ENCODE measurements at regions not wholly inside any gene's neighbourhood (a gene's known extent, or its start where the extent isn't known, plus 50 kb on each side); places are given as distances from the start of the nearest gene placed in this dataset.

- peak in 1 of 2 donors; percentile 18 for DNase-seq
- no peaks in the 10 kb centered on the region for H3K36me3 ChIP-seq (ENCODE audit: control insufficient read depth in 1 of 2, insufficient read depth in 2 of 2, low read length in 2 of 2)
- no peak overlapping the region for H3K4me3 ChIP-seq (ENCODE audit: low read depth, low read length)
- H3K9ac ChIP-seq (ENCODE audit: low read length), result no peak overlapping the region
- no peaks in the 10 kb centered on the region for H3K27me3 ChIP-seq (ENCODE audit: insufficient read depth, low read length)
- H3K9me3 ChIP-seq (ENCODE audit: insufficient read depth, low read depth, low read length), result no peaks in the 10 kb centered on the region
- H2BK12ac ChIP-seq (ENCODE audit: low read length), result no peak overlapping the region
- no peak overlapping the region for H3K18ac ChIP-seq (ENCODE audit: low read length)
- H2BK5ac ChIP-seq (ENCODE audit: low read depth, low read length, poor library complexity), result no peak overlapping the region
- H4K12ac ChIP-seq (ENCODE audit: low read depth, low read length), result no peak overlapping the region
- H2AK5ac ChIP-seq (ENCODE audit: low read length), result no peak overlapping the region
- no peaks in the 10 kb centered on the region for H3K79me1 ChIP-seq (ENCODE audit: low read length)
- H3K4me1 ChIP-seq (ENCODE audit: control insufficient read depth in 1 of 2, insufficient read depth in 2 of 2, low read length in 2 of 2), result no peaks in the 10 kb centered on the region
- WGBS (ENCODE audit: extremely low coverage, insufficient coverage, insufficient read length), result no CpG with 5 or more reads among the region's 3 CpGs
- no peak overlapping the region for H2BK120ac ChIP-seq (ENCODE audit: insufficient read depth, low read length, poor library complexity)
- no peak overlapping the region for H3K4ac ChIP-seq (ENCODE audit: low read depth, low read length)
- no peak overlapping the region for H3K23ac ChIP-seq (ENCODE audit: low read length)
- H3K4me2 ChIP-seq (ENCODE audit: low read length), result no peak overlapping the region
- H3K14ac ChIP-seq (ENCODE audit: low read length), result no peak overlapping the region
- H4K8ac ChIP-seq (ENCODE audit: low read depth, low read length), result no peak overlapping the region
- H4K91ac ChIP-seq (ENCODE audit: low read depth, low read length), result no peak overlapping the region
- H3K79me2 ChIP-seq (ENCODE audit: control insufficient read depth, insufficient read depth, low read length, poor library complexity), result no peaks in the 10 kb centered on the region
- no peak overlapping the region for H2AFZ ChIP-seq (ENCODE audit: insufficient read depth, low read length, poor library complexity)
- H3K27ac ChIP-seq (ENCODE audit: low read depth, low read length), result no peak overlapping the region
Observed at GRCh38 chr19:31519256-31519655, 170.0 kb upstream of the TSHZ3 start.

- WGBS (ENCODE audit: extremely low coverage, insufficient coverage, insufficient read length), result no CpG with 5 or more reads among the region's 1 CpG
- Histone ChIP-seq H3K36me3 (ENCODE audit: control insufficient read depth in 1 of 2, insufficient read depth in 2 of 2, low read length in 2 of 2) (no peaks in the 10 kb centered on the region), H2BK12ac (ENCODE audit: low read length) (no peak overlapping the region), H3K23ac (ENCODE audit: low read length) (no peak overlapping the region), H3K9me3 (ENCODE audit: insufficient read depth, low read depth, low read length) (no peaks in the 10 kb centered on the region), H2AFZ (ENCODE audit: insufficient read depth, low read length, poor library complexity) (no peak overlapping the region), H3K18ac (ENCODE audit: low read length) (no peak overlapping the region), H4K91ac (ENCODE audit: low read depth, low read length) (no peak overlapping the region), H3K4me1 (ENCODE audit: control insufficient read depth in 1 of 2, insufficient read depth in 2 of 2, low read length in 2 of 2) (no peaks in the 10 kb centered on the region), H2AK5ac (ENCODE audit: low read length) (no peak overlapping the region), H2BK5ac (ENCODE audit: low read depth, low read length, poor library complexity) (no peak overlapping the region), H3K27ac (ENCODE audit: low read depth, low read length) (no peak overlapping the region), H3K79me1 (ENCODE audit: low read length) (no peaks in the 10 kb centered on the region), H3K27me3 (ENCODE audit: insufficient read depth, low read length) (no peaks in the 10 kb centered on the region), H2BK120ac (ENCODE audit: insufficient read depth, low read length, poor library complexity) (no peak overlapping the region), H3K9ac (ENCODE audit: low read length) (no peak overlapping the region), H4K8ac (ENCODE audit: low read depth, low read length) (no peak overlapping the region), H3K14ac (ENCODE audit: low read length) (no peak overlapping the region), H3K4ac (ENCODE audit: low read depth, low read length) (no peak overlapping the region), H3K4me2 (ENCODE audit: low read length) (no peak overlapping the region), H3K79me2 (ENCODE audit: control insufficient read depth, insufficient read depth, low read length, poor library complexity) (no peaks in the 10 kb centered on the region), H3K4me3 (ENCODE audit: low read depth, low read length) (no peak overlapping the region), H4K12ac (ENCODE audit: low read depth, low read length) (no peak overlapping the region)
- no peak for DNase-seq
Observed at GRCh38 chr19:31519908-31520307, 170.7 kb upstream of the TSHZ3 start.

- no peak overlapping the region for H2BK5ac ChIP-seq (ENCODE audit: low read depth, low read length, poor library complexity)
- no peak overlapping the region for H4K91ac ChIP-seq (ENCODE audit: low read depth, low read length)
- H3K27ac ChIP-seq (ENCODE audit: low read depth, low read length), result no peak overlapping the region
- no peaks in the 10 kb centered on the region for H3K36me3 ChIP-seq (ENCODE audit: control insufficient read depth in 1 of 2, insufficient read depth in 2 of 2, low read length in 2 of 2)
- no peaks in the 10 kb centered on the region for H3K79me1 ChIP-seq (ENCODE audit: low read length)
- H3K9ac ChIP-seq (ENCODE audit: low read length), result no peak overlapping the region
- H3K27me3 ChIP-seq (ENCODE audit: insufficient read depth, low read length), result no peaks in the 10 kb centered on the region
- no peaks in the 10 kb centered on the region for H3K4me1 ChIP-seq (ENCODE audit: control insufficient read depth in 1 of 2, insufficient read depth in 2 of 2, low read length in 2 of 2)
- no peak overlapping the region for H3K4me2 ChIP-seq (ENCODE audit: low read length)
- H3K79me2 ChIP-seq (ENCODE audit: control insufficient read depth, insufficient read depth, low read length, poor library complexity), result no peaks in the 10 kb centered on the region
- H2AK5ac ChIP-seq (ENCODE audit: low read length), result no peak overlapping the region
- no peak overlapping the region for H3K18ac ChIP-seq (ENCODE audit: low read length)
- H3K4me3 ChIP-seq (ENCODE audit: low read depth, low read length), result no peak overlapping the region
- no peak overlapping the region for H3K4ac ChIP-seq (ENCODE audit: low read depth, low read length)
- H2BK12ac ChIP-seq (ENCODE audit: low read length), result no peak overlapping the region
- H2AFZ ChIP-seq (ENCODE audit: insufficient read depth, low read length, poor library complexity), result no peak overlapping the region
- no peak overlapping the region for H2BK120ac ChIP-seq (ENCODE audit: insufficient read depth, low read length, poor library complexity)
- no peak overlapping the region for H4K12ac ChIP-seq (ENCODE audit: low read depth, low read length)
- H4K8ac ChIP-seq (ENCODE audit: low read depth, low read length), result no peak overlapping the region
- no peaks in the 10 kb centered on the region for H3K9me3 ChIP-seq (ENCODE audit: insufficient read depth, low read depth, low read length)
- no peak overlapping the region for H3K23ac ChIP-seq (ENCODE audit: low read length)
- no peak for DNase-seq
- H3K14ac ChIP-seq (ENCODE audit: low read length), result no peak overlapping the region
Observed at GRCh38 chr19:31520633-31521032, 171.4 kb upstream of the TSHZ3 start.

- Histone ChIP-seq H4K8ac (ENCODE audit: low read depth, low read length) (no peak overlapping the region), H3K79me1 (ENCODE audit: low read length) (no peaks in the 10 kb centered on the region), H3K27ac (ENCODE audit: low read depth, low read length) (no peak overlapping the region), H3K4me1 (ENCODE audit: control insufficient read depth in 1 of 2, insufficient read depth in 2 of 2, low read length in 2 of 2) (no peaks in the 10 kb centered on the region), H3K79me2 (ENCODE audit: control insufficient read depth, insufficient read depth, low read length, poor library complexity) (no peaks in the 10 kb centered on the region), H4K12ac (ENCODE audit: low read depth, low read length) (no peak overlapping the region), H3K36me3 (ENCODE audit: control insufficient read depth in 1 of 2, insufficient read depth in 2 of 2, low read length in 2 of 2) (no peaks in the 10 kb centered on the region), H3K14ac (ENCODE audit: low read length) (no peak overlapping the region), H3K9ac (ENCODE audit: low read length) (no peak overlapping the region), H3K4me3 (ENCODE audit: low read depth, low read length) (no peak overlapping the region), H3K27me3 (ENCODE audit: insufficient read depth, low read length) (no peaks in the 10 kb centered on the region), H3K23ac (ENCODE audit: low read length) (no peak overlapping the region), H3K18ac (ENCODE audit: low read length) (no peak overlapping the region), H2AFZ (ENCODE audit: insufficient read depth, low read length, poor library complexity) (no peak overlapping the region), H2BK5ac (ENCODE audit: low read depth, low read length, poor library complexity) (no peak overlapping the region), H3K4me2 (ENCODE audit: low read length) (no peak overlapping the region), H3K9me3 (ENCODE audit: insufficient read depth, low read depth, low read length) (no peaks in the 10 kb centered on the region), H2AK5ac (ENCODE audit: low read length) (no peak overlapping the region), H2BK12ac (ENCODE audit: low read length) (no peak overlapping the region), H2BK120ac (ENCODE audit: insufficient read depth, low read length, poor library complexity) (no peak overlapping the region), H3K4ac (ENCODE audit: low read depth, low read length) (no peak overlapping the region), H4K91ac (ENCODE audit: low read depth, low read length) (no peak overlapping the region)
- DNase-seq, result no peak
- no CpG with 5 or more reads among the region's 4 CpGs for WGBS (ENCODE audit: extremely low coverage, insufficient coverage, insufficient read length)
Observed at GRCh38 chr19:31525610-31526147, 176.4 kb upstream of the TSHZ3 start.
